ENCODE measurements at regions not wholly inside any gene's neighbourhood (a gene's known extent, or its start where the extent isn't known, plus 50 kb on each side); places are given as distances from the start of the nearest gene placed in this dataset.

DNA sequence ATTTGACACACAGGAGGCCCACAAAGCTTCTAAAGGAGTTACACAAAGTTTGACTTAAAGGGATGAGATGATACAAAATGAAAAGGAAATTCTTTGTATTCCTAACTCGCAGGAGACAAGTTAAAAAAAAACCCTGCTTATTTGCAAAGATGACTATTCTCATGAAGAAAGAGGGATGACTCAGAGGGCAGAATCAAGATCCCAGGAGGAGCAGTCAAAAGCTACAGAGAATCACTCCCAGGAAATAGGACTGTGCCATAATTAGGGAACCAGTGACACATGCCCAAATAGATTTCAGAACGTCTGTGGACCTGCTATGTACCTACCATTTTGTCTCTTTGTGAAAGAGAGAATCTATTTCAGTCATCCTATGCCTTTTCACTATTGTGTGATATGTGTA lies 103.5 kb upstream of the ARRDC3 start (continued):
- TF ChIP-seq, protein P1, sequence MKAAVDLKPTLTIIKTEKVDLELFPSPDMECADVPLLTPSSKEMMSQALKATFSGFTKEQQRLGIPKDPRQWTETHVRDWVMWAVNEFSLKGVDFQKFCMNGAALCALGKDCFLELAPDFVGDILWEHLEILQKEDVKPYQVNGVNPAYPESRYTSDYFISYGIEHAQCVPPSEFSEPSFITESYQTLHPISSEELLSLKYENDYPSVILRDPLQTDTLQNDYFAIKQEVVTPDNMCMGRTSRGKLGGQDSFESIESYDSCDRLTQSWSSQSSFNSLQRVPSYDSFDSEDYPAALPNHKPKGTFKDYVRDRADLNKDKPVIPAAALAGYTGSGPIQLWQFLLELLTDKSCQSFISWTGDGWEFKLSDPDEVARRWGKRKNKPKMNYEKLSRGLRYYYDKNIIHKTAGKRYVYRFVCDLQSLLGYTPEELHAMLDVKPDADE (IDR thresholded peaks at IDR 0.05): no peak
- TF ChIP-seq EZH2 (IDR thresholded peaks at IDR 0.05; ENCODE audit: low read depth, unreplicated experiment) (no peak), NANOG (IDR thresholded peaks at IDR 0.05; ENCODE audit: borderline replicate concordance) (no peak)

GRCh38 chr5:91484662-91485061 lies 101.5 kb upstream of the ARRDC3 start:
- no peaks in the 10 kb centered on the region for H3F3A ChIP-seq (replicated peaks; ENCODE audit: low read depth)
- H3K9me2 ChIP-seq (ENCODE audit: insufficient read depth): peaks cover 4% of the 10 kb centered on the region; the same call in 1 of the 2 replicates
- H3K79me2 ChIP-seq (replicated peaks; ENCODE audit: insufficient read depth): no peaks in the 10 kb centered on the region
- H3K27me3 ChIP-seq (ENCODE audit: insufficient read depth): no peaks in the 10 kb centered on the region
- no peaks in the 10 kb centered on the region for H4K20me1 ChIP-seq (replicated peaks; ENCODE audit: insufficient read depth)
- no peaks in the 10 kb centered on the region for H3K4me1 ChIP-seq (ENCODE audit: insufficient read depth)
- H3K4me2 ChIP-seq: no peak overlapping the region
- Mint-ChIP-seq H3K27me3 (ENCODE audit: insufficient read depth, low read depth, poor library complexity) (peaks cover 2% of the 10 kb centered on the region), H3K36me3 (ENCODE audit: low read depth) (no peaks in the 10 kb centered on the region), H3K4me3 (no peak overlapping the region), H3K9me3 (no peaks in the 10 kb centered on the region), H3K4me1 (peaks cover 2% of the 10 kb centered on the region; the same call in 1 of the 3 replicates), H3K27ac (no peak overlapping the region)
- H2AFZ ChIP-seq: no peak overlapping the region
- ATAC-seq (no peak), DNase-seq (ENCODE audit: low spot score) (no peak)
- no peak overlapping the region for H3K27ac ChIP-seq (ENCODE audit: low read depth)
- H3K36me3 ChIP-seq (ENCODE audit: insufficient read depth): no peaks in the 10 kb centered on the region
- H3K4me3 ChIP-seq: no peak overlapping the region
- TF ChIP-seq JUNB (IDR thresholded peaks at IDR 0.05; ENCODE audit: unreplicated experiment): no peak
- TF ChIP-seq, protein P1 (IDR thresholded peaks at IDR 0.05): no peak
- TF ChIP-seq NANOG (IDR thresholded peaks at IDR 0.05; ENCODE audit: borderline replicate concordance): no peak
- TF ChIP-seq EZH2 (IDR thresholded peaks at IDR 0.05; ENCODE audit: low read depth, unreplicated experiment): no peak
- TF ChIP-seq, protein P2, sequence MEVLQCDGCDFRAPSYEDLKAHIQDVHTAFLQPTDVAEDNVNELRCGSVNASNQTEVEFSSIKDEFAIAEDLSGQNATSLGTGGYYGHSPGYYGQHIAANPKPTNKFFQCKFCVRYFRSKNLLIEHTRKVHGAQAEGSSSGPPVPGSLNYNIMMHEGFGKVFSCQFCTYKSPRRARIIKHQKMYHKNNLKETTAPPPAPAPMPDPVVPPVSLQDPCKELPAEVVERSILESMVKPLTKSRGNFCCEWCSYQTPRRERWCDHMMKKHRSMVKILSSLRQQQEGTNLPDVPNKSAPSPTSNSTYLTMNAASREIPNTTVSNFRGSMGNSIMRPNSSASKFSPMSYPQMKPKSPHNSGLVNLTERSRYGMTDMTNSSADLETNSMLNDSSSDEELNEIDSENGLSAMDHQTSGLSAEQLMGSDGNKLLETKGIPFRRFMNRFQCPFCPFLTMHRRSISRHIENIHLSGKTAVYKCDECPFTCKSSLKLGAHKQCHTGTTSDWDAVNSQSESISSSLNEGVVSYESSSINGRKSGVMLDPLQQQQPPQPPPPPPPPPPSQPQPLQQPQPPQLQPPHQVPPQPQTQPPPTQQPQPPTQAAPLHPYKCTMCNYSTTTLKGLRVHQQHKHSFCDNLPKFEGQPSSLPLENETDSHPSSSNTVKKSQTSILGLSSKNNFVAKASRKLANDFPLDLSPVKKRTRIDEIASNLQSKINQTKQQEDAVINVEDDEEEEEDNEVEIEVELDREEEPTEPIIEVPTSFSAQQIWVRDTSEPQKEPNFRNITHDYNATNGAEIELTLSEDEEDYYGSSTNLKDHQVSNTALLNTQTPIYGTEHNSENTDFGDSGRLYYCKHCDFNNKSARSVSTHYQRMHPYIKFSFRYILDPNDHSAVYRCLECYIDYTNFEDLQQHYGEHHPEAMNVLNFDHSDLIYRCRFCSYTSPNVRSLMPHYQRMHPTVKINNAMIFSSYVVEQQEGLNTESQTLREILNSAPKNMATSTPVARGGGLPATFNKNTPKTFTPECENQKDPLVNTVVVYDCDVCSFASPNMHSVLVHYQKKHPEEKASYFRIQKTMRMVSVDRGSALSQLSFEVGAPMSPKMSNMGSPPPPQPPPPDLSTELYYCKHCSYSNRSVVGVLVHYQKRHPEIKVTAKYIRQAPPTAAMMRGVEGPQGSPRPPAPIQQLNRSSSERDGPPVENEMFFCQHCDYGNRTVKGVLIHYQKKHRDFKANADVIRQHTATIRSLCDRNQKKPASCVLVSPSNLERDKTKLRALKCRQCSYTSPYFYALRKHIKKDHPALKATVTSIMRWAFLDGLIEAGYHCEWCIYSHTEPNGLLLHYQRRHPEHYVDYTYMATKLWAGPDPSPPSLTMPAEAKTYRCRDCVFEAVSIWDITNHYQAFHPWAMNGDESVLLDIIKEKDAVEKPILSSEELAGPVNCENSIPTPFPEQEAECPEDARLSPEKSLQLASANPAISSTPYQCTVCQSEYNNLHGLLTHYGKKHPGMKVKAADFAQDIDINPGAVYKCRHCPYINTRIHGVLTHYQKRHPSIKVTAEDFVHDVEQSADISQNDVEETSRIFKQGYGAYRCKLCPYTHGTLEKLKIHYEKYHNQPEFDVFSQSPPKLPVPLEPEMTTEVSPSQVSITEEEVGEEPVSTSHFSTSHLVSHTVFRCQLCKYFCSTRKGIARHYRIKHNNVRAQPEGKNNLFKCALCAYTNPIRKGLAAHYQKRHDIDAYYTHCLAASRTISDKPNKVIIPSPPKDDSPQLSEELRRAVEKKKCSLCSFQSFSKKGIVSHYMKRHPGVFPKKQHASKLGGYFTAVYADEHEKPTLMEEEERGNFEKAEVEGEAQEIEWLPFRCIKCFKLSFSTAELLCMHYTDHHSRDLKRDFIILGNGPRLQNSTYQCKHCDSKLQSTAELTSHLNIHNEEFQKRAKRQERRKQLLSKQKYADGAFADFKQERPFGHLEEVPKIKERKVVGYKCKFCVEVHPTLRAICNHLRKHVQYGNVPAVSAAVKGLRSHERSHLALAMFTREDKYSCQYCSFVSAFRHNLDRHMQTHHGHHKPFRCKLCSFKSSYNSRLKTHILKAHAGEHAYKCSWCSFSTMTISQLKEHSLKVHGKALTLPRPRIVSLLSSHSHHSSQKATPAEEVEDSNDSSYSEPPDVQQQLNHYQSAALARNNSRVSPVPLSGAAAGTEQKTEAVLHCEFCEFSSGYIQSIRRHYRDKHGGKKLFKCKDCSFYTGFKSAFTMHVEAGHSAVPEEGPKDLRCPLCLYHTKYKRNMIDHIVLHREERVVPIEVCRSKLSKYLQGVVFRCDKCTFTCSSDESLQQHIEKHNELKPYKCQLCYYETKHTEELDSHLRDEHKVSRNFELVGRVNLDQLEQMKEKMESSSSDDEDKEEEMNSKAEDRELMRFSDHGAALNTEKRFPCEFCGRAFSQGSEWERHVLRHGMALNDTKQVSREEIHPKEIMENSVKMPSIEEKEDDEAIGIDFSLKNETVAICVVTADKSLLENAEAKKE (CRISPR knock-in tag; IDR thresholded peaks at IDR 0.05): no peak
- no peak for TF ChIP-seq ZNF331 (CRISPR knock-in tag; IDR thresholded peaks at IDR 0.05; ENCODE audit: low read depth)
- TF ChIP-seq REST (IDR thresholded peaks at IDR 0.05; ENCODE audit: unreplicated experiment): no peak
- no peak for TF ChIP-seq CTCF (conservative IDR thresholded peaks at IDR 0.05; ENCODE audit: low read depth in 2 of 2)
- TF ChIP-seq STAT1 (IDR thresholded peaks at IDR 0.05; ENCODE audit: unreplicated experiment): no peak
- TF ChIP-seq ZNF114 (CRISPR knock-in tag; IDR thresholded peaks at IDR 0.05): no peak
- no peak for TF ChIP-seq POLR2AphosphoS5 (IDR thresholded peaks at IDR 0.05; ENCODE audit: low read depth)
- TF ChIP-seq EZH2phosphoT487 (IDR thresholded peaks at IDR 0.05; ENCODE audit: unreplicated experiment): no peak

Data from GM23338 (cell line).